ENCODE measurements at regions not wholly inside any gene's neighbourhood (a gene's known extent, or its start where the extent isn't known, plus 50 kb on each side); places are given as distances from the start of the nearest gene placed in this dataset.

GRCh38 chr10:100618091-100618615 lies 82.4 kb downstream of the HIF1AN start (continued):
- no peak for TF ChIP-seq PLSCR1 (CRISPR knock-in tag; IDR thresholded peaks at IDR 0.05; ENCODE audit: borderline replicate concordance)

GRCh38 chr10:100618632-100619255 lies 83.0 kb downstream of the HIF1AN start:
- no peaks in the 10 kb centered on the region for H3K36me3 ChIP-seq (replicated peaks in 1 of 2; ENCODE audit: control insufficient read depth in 1 of 2, insufficient read depth in 2 of 2, low read length in 2 of 2)
- H3K9ac ChIP-seq (ENCODE audit: insufficient read depth, low read depth, low read length) = no peak overlapping the region
- WGBS (ENCODE audit: low lambda C conversion rate) = 14% methylated on average over 4 of the region's 5 CpGs
- no peaks in the 10 kb centered on the region for H4K20me1 ChIP-seq (ENCODE audit: insufficient read depth, low read length)
- peaks cover 6 to 68% of the 10 kb centered on the region in 2 experiments; a peak in 4 of 5 replicates for H3K27me3 ChIP-seq (ENCODE audit: control insufficient read depth in 1 of 2, insufficient read depth in 2 of 2, low read length in 2 of 2)
- ATAC-seq (no peak), FAIRE-seq (no peak), DNase-seq (ENCODE audit: low spot score) (no peak)
- no peak overlapping the region for H3K27ac ChIP-seq (ENCODE audit: extremely low read length, insufficient read depth, low read length)
- in situ Hi-C loops (cut with HindIII; ENCODE audit: extremely low pct_ligation_motif_present, low pct_unique_long_range_greater_than_20kb) = no loop called here
- intact Hi-C loops (cut with micrococcal nuclease; ENCODE audit: unreplicated experiment) = no loop called here
- no peak overlapping the region for H3K4me3 ChIP-seq (replicated peaks in 1 of 3; ENCODE audit: insufficient read depth in 1 of 3, low read depth in 2 of 3, low read length in 3 of 3)
- H2AFZ ChIP-seq (ENCODE audit: low read length) = no peak overlapping the region
- no TSS peak for BruUV-seq (replicated peaks)
- no peaks in the 10 kb centered on the region for H3K4me1 ChIP-seq (ENCODE audit: insufficient read depth, low read length)
- H3K79me2 ChIP-seq (ENCODE audit: insufficient read depth, low read length) = no peaks in the 10 kb centered on the region
- ChIA-PET CTCF (ENCODE audit: low intra/inter-chr PET ratio, low total read pairs) (no interaction called here), POLR2A (no interaction called here)
- no peak for TF ChIP-seq ZBED4 (CRISPR knock-in tag; IDR thresholded peaks at IDR 0.05; ENCODE audit: borderline replicate concordance)
- no peak for TF ChIP-seq ZBTB44 (CRISPR knock-in tag; IDR thresholded peaks at IDR 0.05)
- no peak for TF ChIP-seq NR0B2 (CRISPR knock-in tag; IDR thresholded peaks at IDR 0.05)
- TF ChIP-seq RCOR2 (CRISPR knock-in tag; IDR thresholded peaks at IDR 0.05) = no peak
- no peak for TF ChIP-seq NRL (CRISPR knock-in tag; IDR thresholded peaks at IDR 0.05; ENCODE audit: borderline replicate concordance)
- no peak for TF ChIP-seq PLRG1 (conservative IDR thresholded peaks at IDR 0.05)
- H3K9me3 ChIP-seq (ENCODE audit: low read length) = no peaks in the 10 kb centered on the region
- no peak overlapping the region for H3K4me2 ChIP-seq (ENCODE audit: low read depth, low read length)

Data from HepG2 (cell line).